Cardiac muscle cell (in vitro differentiated cells and primary cell): ENCODE measurements at regions not wholly inside any gene's neighbourhood (a gene's known extent, or its start where the extent isn't known, plus 50 kb on each side); places are given as distances from the start of the nearest gene placed in this dataset.

Experiments used
- DNase-seq, 2 donors: peaks; one replicate each; pipeline versions ENCODE4 v3.0.0 to v3.0.0-alpha.2; 2010 to 2017; ENCODE audit warnings: low read depth in 1 of 2, low spot score in 1 of 2
- H3K27ac ChIP-seq: fragments of 200-600 bp; sonication (generic); 2 replicates; pipeline ENCODE4 v1.5.1; 2016
- H3K27me3 ChIP-seq: fragments of 200-600 bp; sonication (generic); 2 replicates; pipeline ENCODE4 v1.6.0; 2016; ENCODE audit warnings: control low read depth
- H3K36me3 ChIP-seq: fragments of 200-600 bp; sonication (generic); 2 replicates; pipeline ENCODE4 v1.5.1; 2016; ENCODE audit warnings: control low read depth
- H3K4me1 ChIP-seq: fragments of 200-600 bp; sonication (generic); 2 replicates; pipeline ENCODE4 v1.8.1; 2017; ENCODE audit warnings: low read depth, mild to moderate bottlenecking, mixed run types
- H3K4me3 ChIP-seq: fragments of 200-600 bp; sonication (generic); 2 replicates; pipeline ENCODE4 v1.5.1; 2016; ENCODE audit warnings: mild to moderate bottlenecking
- H3K9me3 ChIP-seq: fragments of 200-600 bp; sonication (generic); 2 replicates; pipeline ENCODE4 v1.5.1; 2017; ENCODE audit warnings: low read depth, mild to moderate bottlenecking, control low read depth
- TF ChIP-seq, protein P1 (sequence below): IDR thresholded peaks from 2 replicates; pipeline ENCODE4 v1.5.1; 2012; ENCODE audit warnings: low read depth, mild to moderate bottlenecking, low read length

DNA sequence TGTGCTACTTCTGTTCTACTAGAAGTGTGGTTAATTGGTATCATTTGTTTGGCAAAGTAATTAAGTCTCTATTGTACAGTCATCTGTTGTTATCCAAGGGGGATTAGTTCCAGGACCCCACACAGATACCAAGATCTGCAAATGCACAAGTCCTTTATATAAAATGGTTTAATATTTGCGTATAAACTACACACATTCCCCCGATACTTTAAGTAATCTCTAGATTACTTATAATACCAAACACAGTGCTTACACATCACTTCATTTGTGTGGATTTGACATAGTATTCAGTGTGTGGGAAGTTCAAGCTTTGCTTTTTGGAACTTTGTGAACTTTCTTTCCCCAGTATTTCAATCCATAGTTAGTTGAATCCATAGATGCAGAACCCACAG lies 50.5 kb upstream of the ABI3BP start:
- no peak overlapping the region for H3K4me3 ChIP-seq
- TF ChIP-seq, protein P1, sequence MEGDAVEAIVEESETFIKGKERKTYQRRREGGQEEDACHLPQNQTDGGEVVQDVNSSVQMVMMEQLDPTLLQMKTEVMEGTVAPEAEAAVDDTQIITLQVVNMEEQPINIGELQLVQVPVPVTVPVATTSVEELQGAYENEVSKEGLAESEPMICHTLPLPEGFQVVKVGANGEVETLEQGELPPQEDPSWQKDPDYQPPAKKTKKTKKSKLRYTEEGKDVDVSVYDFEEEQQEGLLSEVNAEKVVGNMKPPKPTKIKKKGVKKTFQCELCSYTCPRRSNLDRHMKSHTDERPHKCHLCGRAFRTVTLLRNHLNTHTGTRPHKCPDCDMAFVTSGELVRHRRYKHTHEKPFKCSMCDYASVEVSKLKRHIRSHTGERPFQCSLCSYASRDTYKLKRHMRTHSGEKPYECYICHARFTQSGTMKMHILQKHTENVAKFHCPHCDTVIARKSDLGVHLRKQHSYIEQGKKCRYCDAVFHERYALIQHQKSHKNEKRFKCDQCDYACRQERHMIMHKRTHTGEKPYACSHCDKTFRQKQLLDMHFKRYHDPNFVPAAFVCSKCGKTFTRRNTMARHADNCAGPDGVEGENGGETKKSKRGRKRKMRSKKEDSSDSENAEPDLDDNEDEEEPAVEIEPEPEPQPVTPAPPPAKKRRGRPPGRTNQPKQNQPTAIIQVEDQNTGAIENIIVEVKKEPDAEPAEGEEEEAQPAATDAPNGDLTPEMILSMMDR: no peak

DNA sequence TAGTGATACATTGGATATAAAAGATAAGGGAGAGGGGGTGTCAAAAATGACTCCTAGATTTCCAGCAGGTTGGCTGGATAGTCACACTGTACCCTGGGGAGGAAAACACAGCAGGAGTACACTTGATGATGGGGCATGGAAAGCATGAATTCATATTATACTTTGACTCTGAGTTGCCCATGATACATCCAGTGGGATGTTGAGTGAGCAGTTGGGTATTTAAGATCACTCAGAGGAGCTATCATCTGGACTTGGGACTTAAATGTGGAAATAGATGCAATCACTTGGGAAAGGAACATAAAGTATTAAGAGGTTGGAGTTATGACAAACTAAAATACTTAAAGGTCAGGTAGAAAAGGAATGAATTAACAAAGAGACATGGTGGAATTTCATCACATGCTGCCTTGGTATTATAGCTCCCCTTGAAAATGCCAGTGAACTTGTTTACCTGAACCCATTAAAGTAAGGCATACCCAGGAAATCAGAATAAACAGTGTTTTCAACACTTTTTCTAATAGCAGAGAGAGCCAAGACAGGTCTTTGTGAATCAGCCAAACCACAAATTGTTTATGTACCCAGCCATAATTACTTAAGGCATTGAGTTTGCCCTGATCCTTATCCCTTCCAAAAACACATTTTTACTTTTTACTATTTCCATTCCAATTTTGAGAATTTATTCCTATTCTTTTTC lies 49.9 kb upstream of the ABI3BP start:
- no peak for DNase-seq
- Histone ChIP-seq H3K27ac (no peak overlapping the region), H3K36me3 (no peaks in the 10 kb centered on the region), H3K9me3 (no peaks in the 10 kb centered on the region), H3K27me3 (no peaks in the 10 kb centered on the region), H3K4me3 (no peak overlapping the region), H3K4me1 (no peaks in the 10 kb centered on the region)
- TF ChIP-seq, protein P1: no peak

More for the DNA sequence above, 50.5 kb upstream of the ABI3BP start:
- no peak for DNase-seq
- no peaks in the 10 kb centered on the region for H3K9me3 ChIP-seq
- H3K36me3 ChIP-seq: no peaks in the 10 kb centered on the region
- H3K4me1 ChIP-seq: no peaks in the 10 kb centered on the region
- H3K27ac ChIP-seq: no peak overlapping the region
- H3K27me3 ChIP-seq: no peaks in the 10 kb centered on the region
